ENCODE measurements at regions not wholly inside any gene's neighbourhood (a gene's known extent, or its start where the extent isn't known, plus 50 kb on each side); places are given as distances from the start of the nearest gene placed in this dataset.
"Not testable (repeated sequence)": the region's sequence is repeated elsewhere in the genome, so short reads cannot be mapped to it uniquely, and the experiment has no call there.

DNA sequence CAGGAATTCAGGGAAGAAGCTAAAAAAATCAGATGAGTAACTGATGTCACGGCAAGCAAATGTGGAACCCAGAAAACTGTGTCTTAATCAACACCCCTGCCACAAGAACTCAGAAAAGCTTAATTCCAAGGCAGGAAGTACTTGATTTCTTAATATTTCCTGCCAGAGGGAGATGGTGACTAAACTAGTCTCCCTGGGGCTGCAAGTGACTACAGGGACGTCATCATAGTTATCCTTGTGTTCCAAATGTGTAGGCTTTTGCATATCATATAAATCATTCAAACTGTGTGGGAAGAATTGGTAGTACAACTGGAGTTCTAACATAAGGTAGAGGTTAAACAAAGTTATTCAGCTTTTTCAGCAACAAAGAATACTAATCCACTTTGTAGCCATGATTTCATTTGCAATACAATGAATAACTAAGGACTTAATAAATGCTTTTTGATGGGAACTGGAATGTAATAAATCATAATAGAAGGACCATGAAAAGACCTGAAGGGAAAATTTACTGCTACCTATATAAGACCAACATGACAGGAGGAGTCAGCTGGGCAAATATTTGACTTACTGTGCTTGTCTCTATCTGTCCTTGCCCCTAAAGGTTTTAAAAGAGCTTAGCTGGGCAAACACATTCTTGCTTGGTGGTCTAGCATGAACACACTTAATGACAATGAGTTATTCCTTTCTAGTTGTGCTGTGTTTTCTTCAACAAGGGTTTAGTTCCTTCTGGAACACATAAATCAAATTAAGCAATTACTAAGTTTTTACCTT is 76.0 kb upstream of the NECTIN3 start:
- Histone ChIP-seq H3K27ac (no peak overlapping the region), H3K9me3 (no peaks in the 10 kb centered on the region), H3K4me1 (no peaks in the 10 kb centered on the region), H3K36me3 (no peaks in the 10 kb centered on the region), H3K27me3 (no peaks in the 10 kb centered on the region), H3K4me3 (no peak overlapping the region)
- TF ChIP-seq, protein P1, sequence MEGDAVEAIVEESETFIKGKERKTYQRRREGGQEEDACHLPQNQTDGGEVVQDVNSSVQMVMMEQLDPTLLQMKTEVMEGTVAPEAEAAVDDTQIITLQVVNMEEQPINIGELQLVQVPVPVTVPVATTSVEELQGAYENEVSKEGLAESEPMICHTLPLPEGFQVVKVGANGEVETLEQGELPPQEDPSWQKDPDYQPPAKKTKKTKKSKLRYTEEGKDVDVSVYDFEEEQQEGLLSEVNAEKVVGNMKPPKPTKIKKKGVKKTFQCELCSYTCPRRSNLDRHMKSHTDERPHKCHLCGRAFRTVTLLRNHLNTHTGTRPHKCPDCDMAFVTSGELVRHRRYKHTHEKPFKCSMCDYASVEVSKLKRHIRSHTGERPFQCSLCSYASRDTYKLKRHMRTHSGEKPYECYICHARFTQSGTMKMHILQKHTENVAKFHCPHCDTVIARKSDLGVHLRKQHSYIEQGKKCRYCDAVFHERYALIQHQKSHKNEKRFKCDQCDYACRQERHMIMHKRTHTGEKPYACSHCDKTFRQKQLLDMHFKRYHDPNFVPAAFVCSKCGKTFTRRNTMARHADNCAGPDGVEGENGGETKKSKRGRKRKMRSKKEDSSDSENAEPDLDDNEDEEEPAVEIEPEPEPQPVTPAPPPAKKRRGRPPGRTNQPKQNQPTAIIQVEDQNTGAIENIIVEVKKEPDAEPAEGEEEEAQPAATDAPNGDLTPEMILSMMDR (IDR thresholded peaks at IDR 0.05): no peak
- DNase-seq: no peak
- FAIRE-seq: no peak
- 52 to 70% methylated on average over 2 of the region's 2 CpGs for WGBS, 2 donors
- intact Hi-C loops (cut with DNase I): no loop called here
- ATAC-seq: no peak

DNA sequence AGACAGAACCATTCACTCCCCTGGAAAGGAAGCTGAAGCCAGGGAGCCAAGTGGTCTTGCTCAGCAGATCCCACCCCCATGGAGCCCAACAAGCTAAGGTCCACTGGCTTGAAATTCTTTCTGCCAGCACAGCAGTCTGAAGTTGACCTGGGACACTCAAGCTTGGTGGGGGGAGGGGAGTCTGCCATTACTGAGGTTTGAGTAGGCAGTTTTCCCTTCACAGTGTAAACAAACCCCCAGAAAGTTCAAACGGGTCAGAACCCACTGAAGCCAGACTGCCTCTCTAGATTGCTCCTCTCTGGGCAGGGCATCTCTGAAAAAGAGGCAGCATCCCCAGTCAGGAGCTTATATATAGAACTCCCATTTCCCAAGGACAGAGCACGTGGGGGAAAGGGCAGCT is 72.8 kb upstream of the NECTIN3 start:
- H3K9me3 ChIP-seq; H3K36me3 ChIP-seq; DNase-seq; H3K27me3 ChIP-seq; H3K4me3 ChIP-seq; H3K27ac ChIP-seq; FAIRE-seq; ATAC-seq; intact Hi-C loops (cut with DNase I); H3K4me1 ChIP-seq: not testable (repeated sequence)
- WGBS, 2 donors: 43 to 48% methylated on average over 2 of the region's 2 CpGs

DNA sequence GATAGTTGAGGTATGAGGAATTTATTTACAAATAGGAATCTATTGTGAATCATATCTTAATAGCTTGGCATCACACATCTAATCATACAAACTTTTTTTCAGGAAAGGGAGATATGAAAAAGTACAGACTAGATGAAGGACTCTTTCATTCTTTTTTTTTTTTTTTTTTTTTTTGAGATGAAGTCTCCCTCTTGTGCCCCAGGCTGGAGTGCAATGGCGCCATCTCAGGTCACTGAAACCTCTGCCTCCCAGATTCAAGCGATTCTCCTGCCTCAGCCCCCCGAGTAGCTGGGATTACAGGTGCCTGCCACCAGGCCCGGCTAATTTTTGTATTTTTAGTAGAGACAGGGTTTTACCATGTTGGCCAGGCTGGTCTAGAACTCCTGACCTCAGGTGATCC is 65.1 kb upstream of the NECTIN3 start:
- H3K9me3 ChIP-seq; ATAC-seq; DNase-seq; H3K4me3 ChIP-seq; H3K27ac ChIP-seq; H3K4me1 ChIP-seq; intact Hi-C loops (cut with DNase I); H3K27me3 ChIP-seq; FAIRE-seq; H3K36me3 ChIP-seq: not testable (repeated sequence)
- WGBS, 2 donors: 80 to 82% methylated on average over 4 of the region's 4 CpGs

DNA sequence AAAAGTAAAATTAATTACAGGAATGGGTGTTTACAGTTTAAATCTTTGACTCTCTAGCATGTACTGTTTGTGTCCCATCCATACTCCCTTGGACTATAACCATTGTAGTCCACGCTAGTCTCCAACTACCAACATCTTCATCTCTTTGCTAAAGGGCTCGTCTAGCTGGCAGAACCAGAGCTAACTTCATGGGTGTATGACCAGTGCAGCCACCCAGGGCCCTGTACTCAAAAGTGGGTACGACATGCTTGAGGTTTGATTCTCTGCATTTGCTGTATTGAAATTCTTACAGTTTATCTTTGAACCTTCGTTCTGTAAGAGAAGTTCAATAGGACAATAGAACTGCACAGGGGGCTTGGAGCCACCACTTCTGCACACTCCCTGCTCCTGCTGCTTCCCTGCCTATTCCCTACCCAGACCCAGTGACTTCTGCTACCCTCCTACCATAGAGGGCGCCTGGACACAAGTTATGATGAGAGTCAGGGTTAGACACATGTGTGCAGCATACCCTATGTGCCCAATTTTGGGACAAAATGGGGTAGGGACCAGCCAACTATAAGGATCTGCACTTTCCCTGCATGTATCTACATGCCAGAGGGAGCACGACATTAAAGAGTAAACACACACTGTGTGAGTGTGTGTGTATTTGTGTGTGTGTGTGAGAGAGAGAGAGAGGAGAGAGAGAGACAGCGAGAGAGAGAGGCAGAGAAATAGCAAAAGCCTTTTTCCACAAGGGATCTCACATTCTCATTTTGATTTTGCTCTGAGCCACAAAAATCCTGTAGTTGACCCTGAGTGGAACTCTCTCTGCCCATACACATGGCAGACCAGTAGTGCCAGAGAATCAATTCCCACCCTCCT is 59.0 kb upstream of the NECTIN3 start:
- intact Hi-C loops (cut with DNase I): no loop called here
- no peaks in the 10 kb centered on the region for H3K9me3 ChIP-seq
- TF ChIP-seq, protein P1 (IDR thresholded peaks at IDR 0.05): no peak
- WGBS, 2 donors: 65 to 66% methylated on average over 6 to 7 of the region's 7 CpGs
- no peaks in the 10 kb centered on the region for H3K4me1 ChIP-seq
- FAIRE-seq: no peak
- no peaks in the 10 kb centered on the region for H3K36me3 ChIP-seq
- no peak overlapping the region for H3K27ac ChIP-seq
- H3K4me3 ChIP-seq: no peak overlapping the region
- no peaks in the 10 kb centered on the region for H3K27me3 ChIP-seq
- peak in 3 of 4 donors; percentile 54 to 61 (median 55) for ATAC-seq
- no peak for DNase-seq

Small RNA genes in the stretch of these regions (microRNA-seq; reads per million reads assigned to microRNA genes)
- gene MIR4445: 0 reads per million in 2 donors

All from pancreas (tissue), 10 donors.